Stimulated activated CD8-positive, alpha-beta memory T cell treated with anti-CD3 and anti-CD28 coated beads, Interleukin-12 subunit alpha, Interleukin-12 subunit beta, amount 100 ng/mL, for 24 hours (primary cell): ENCODE measurements at regions not wholly inside any gene's neighbourhood (a gene's known extent, or its start where the extent isn't known, plus 50 kb on each side); places are given as distances from the start of the nearest gene placed in this dataset.

ENCODE experiments used
- DNase-seq: peaks from one replicate; pipeline ENCODE4 v3.0.0-alpha.2; 2020; ENCODE audit errors: extremely low read depth

- DNase-seq: no peak
Observed at GRCh38 chr14:56918849-56919574, 108.7 kb upstream of the OTX2 start.

- no peak for DNase-seq
Observed at GRCh38 chr14:56905282-56905681, 95.0 kb upstream of the OTX2 start.

- DNase-seq: no peak
Observed at GRCh38 chr14:56903304-56903969, 93.2 kb upstream of the OTX2 start.

GRCh38 chr14:56902385-56902784 is 92.1 kb upstream of the OTX2 start:
- DNase-seq: no peak

- DNase-seq: no peak
Observed at GRCh38 chr14:56900726-56901125, 90.4 kb upstream of the OTX2 start.

- no peak for DNase-seq
Observed at GRCh38 chr14:56899829-56900228, 89.5 kb upstream of the OTX2 start.

- DNase-seq: no peak
Observed at GRCh38 chr14:56896922-56897321, 86.6 kb upstream of the OTX2 start.

- DNase-seq: no peak
Observed at GRCh38 chr14:56896231-56896630, 86.0 kb upstream of the OTX2 start.

GRCh38 chr14:56895154-56895553 is 84.9 kb upstream of the OTX2 start:
- no peak for DNase-seq

GRCh38 chr14:56894591-56894991 is 84.3 kb upstream of the OTX2 start:
- no peak for DNase-seq

GRCh38 chr14:56892959-56893358 is 82.7 kb upstream of the OTX2 start:
- DNase-seq: no peak

- DNase-seq: no peak
Observed at GRCh38 chr14:56891226-56891625, 80.9 kb upstream of the OTX2 start.

- no peak for DNase-seq
Observed at GRCh38 chr14:56889705-56890104, 79.4 kb upstream of the OTX2 start.

GRCh38 chr14:56888274-56888673 is 78.0 kb upstream of the OTX2 start:
- no peak for DNase-seq

- DNase-seq: no peak
Observed at GRCh38 chr14:56887216-56887615, 76.9 kb upstream of the OTX2 start.

- DNase-seq: no peak
Observed at GRCh38 chr14:56886471-56887062, 76.3 kb upstream of the OTX2 start.

- no peak for DNase-seq
Observed at GRCh38 chr14:56885825-56886224, 75.5 kb upstream of the OTX2 start.

- DNase-seq: no peak
Observed at GRCh38 chr14:56884617-56885016, 74.3 kb upstream of the OTX2 start.

- no peak for DNase-seq
Observed at GRCh38 chr14:56881181-56881580, 70.9 kb upstream of the OTX2 start.

- no peak for DNase-seq
Observed at GRCh38 chr14:56878766-56879165, 68.5 kb upstream of the OTX2 start.

- DNase-seq: no peak
Observed at GRCh38 chr14:56875104-56875675, 64.9 kb upstream of the OTX2 start.

GRCh38 chr14:56874375-56874774 is 64.1 kb upstream of the OTX2 start:
- DNase-seq: no peak

GRCh38 chr14:56870336-56870735 is 60.1 kb upstream of the OTX2 start:
- DNase-seq: no peak
